ENCODE measurements at regions not wholly inside any gene's neighbourhood (a gene's known extent, or its start where the extent isn't known, plus 50 kb on each side); places are given as distances from the start of the nearest gene placed in this dataset.
A peak's percentile ranks its signal among the peaks of the same experiment; 100 is the strongest.

- DNase-seq = no peak
- intact Hi-C loops (cut with DNase I) = no loop called here
These were observed 52.8 kb downstream of the PPP1R2C start for GRCh38 chrX:42725196-42725595.

DNA sequence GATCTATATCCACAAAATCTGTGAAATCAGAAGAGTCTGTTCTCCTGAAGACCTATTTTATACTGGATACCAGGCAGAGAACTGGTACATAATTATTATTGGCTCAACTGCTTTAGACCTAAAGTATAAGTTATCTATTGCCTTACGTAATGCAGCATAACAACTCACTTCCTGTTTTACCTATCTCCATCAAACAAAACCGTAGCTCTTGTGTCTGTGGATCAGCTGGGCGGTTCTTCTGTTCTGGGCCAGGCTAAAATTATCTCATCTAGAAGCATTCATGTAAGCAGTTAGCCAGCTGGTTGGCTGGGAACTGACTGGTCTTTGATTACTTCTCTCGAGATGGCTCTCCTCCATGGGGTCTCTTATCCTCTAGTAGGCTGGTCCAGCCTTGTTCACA lies 57.8 kb downstream of the PPP1R2C start:
- no peak for DNase-seq
- intact Hi-C loops (cut with DNase I) = no loop called here

GRCh38 chrX:42715701-42716262 lies 62.2 kb downstream of the PPP1R2C start:
- DNase-seq = no peak
- intact Hi-C loops (cut with DNase I) = no loop called here

- intact Hi-C loops (cut with DNase I) = no loop called here
- DNase-seq = peak; percentile 54 to 88 (median 76)
These were observed 62.8 kb downstream of the PPP1R2C start for GRCh38 chrX:42714981-42715700.

DNA sequence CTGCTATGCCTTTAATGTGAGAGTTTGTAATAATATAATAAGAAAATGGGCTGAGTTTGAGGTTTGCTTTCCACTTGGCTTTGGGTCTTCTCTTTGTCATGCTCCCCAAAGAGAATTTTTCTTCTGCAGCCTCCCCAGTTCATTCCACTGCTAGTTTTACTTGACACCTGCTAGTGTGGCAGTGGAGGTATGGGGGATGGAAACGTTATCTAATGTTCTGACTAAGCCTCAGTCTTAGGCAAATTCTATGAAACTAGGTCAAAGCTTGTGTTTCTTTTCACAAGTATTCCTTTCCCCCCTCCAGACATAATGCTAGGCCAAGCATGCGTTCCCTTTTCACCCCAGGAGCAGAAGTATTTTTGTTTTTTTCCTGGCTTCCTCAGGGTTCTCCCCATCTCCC lies 67.5 kb downstream of the PPP1R2C start:
- DNase-seq = no peak
- intact Hi-C loops (cut with DNase I) = no loop called here

- intact Hi-C loops (cut with DNase I) = no loop called here
- no peak for DNase-seq
These were observed 69.7 kb downstream of the PPP1R2C start for GRCh38 chrX:42708222-42708621.

DNA sequence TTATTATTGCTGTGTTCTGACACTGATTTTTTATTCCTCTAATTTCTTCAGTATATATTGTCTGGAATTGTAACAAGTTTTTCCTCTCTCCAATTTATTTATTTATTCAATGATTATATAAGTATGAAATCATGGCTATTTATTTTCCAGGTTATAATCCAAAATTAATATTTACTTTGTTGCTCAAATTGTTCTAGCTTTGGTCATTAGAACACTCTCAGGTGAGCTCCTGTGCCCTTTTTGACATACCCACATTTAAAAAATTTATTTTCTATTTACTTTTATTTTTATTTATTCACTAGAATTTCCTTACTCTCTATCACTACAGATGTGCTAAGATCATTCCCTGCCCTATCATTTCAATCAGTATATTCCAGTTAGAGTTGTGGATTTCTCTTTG lies 70.2 kb downstream of the PPP1R2C start:
- intact Hi-C loops (cut with DNase I) = no loop called here
- DNase-seq = no peak

DNA sequence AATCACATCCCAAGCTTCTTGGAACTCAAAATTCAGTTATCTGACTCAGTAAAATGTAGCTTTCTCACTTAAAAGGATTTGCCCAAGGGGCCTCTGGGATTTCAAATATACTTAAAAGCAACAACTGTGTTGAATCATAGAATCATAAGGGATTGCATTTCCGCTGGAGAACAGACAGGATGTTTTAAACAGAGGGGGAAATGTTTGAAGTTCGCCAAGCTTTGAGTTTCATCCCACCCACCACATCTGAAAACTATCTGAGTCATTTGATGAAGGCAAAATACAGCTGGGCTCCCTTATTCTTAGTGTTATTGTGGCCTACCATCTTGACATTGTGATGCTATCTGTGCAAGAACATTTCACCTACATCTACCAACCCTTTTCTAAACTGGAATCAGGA lies 73.5 kb downstream of the PPP1R2C start:
- intact Hi-C loops (cut with DNase I) = no loop called here
- no peak for DNase-seq

- intact Hi-C loops (cut with DNase I) = no loop called here
- no peak for DNase-seq
These were observed 80.4 kb downstream of the PPP1R2C start for GRCh38 chrX:42697544-42697943.

DNA sequence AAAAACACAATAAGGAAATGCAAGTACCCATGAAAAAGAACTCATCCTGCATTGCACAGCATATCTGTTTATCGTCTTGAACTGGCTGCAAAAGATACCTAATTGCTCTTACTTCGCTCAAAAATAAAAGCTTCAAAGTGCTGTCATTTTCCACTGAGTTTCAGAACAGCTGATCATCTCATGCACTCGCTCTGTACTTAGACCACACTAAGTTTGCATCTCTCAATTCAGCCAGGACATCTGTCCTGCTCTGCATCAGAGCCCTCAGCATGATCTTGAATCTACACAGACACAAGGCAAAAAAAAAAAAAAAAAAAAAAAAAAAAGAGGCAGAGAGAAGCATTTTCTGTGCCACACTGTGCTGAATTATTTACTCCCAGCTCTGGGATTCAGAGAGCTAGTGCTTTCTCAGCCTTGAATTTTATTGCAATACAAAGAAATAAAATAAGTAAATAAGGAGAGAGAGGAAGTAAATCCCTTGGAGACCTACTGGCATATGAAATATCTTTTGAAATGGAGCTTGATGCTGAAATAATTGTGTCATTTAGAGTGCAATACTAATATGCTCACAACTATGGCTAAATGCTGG lies 81.3 kb downstream of the PPP1R2C start:
- intact Hi-C loops (cut with DNase I) = no loop called here

GRCh38 chrX:42695800-42696358 lies 82.1 kb downstream of the PPP1R2C start:
- intact Hi-C loops (cut with DNase I) = no loop called here

More for the DNA sequence above, 81.3 kb downstream of the PPP1R2C start:
- DNase-seq = no peak

GRCh38 chrX:42694260-42694815 lies 83.6 kb downstream of the PPP1R2C start:
- peak in 16 of 42 donors; percentile 2 to 50 (median 17) for DNase-seq
- intact Hi-C loops (cut with DNase I) = no loop called here

More at GRCh38 chrX:42695800-42696358, 82.1 kb downstream of the PPP1R2C start:
- DNase-seq = no peak

DNA sequence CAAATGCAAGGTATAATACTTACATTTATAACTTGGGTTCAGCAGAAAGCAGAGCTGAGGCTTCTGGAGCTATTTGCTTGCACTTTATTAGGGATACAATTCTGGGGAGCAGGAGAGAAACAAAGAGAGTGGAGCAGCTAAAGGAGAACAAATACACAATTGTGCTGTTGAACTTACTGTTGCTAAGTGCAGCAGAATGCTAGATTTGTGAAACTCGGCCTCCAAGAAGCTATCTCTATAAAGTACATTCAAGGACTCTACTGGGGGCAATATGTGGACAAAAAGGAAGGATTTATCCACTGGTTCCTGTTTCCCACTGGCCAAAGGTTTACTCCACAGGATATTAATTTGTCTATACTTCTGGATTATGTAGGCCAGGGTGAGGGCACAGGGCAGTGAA lies 86.8 kb downstream of the PPP1R2C start:
- peak in 4 of 42 donors; percentile 4 to 42 (median 30) for DNase-seq
- intact Hi-C loops (cut with DNase I) = no loop called here

GRCh38 chrX:42686706-42687105 lies 91.3 kb downstream of the PPP1R2C start:
- DNase-seq = no peak
- intact Hi-C loops (cut with DNase I) = no loop called here

GRCh38 chrX:42686296-42686695 lies 91.7 kb downstream of the PPP1R2C start:
- intact Hi-C loops (cut with DNase I) = no loop called here
- no peak for DNase-seq

DNA sequence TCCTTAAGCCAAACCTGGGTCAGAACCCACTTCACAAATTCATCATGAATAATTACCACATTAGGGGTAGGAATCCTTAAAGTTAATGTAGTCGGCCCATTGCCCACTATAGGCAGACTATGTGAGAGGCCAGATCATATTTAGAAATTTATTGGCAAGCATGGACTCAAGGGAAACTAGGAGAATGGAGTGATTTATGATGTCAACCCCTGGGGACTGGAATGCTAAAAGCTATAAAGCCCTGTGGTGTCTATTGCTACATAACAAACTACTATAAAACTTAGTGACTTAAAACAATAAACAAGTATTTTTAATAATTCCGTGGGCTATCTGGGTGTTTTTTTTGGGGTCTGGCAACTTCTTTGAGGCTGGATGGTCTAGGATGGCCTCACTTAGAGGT lies 93.9 kb downstream of the PPP1R2C start:
- DNase-seq = no peak

GRCh38 chrX:42680666-42681065 lies 97.3 kb downstream of the PPP1R2C start:
- intact Hi-C loops (cut with DNase I) = no loop called here
- peak in 1 of 42 donors; percentile 2 for DNase-seq

More for the DNA sequence above, 93.9 kb downstream of the PPP1R2C start:
- intact Hi-C loops (cut with DNase I) = no loop called here

DNA sequence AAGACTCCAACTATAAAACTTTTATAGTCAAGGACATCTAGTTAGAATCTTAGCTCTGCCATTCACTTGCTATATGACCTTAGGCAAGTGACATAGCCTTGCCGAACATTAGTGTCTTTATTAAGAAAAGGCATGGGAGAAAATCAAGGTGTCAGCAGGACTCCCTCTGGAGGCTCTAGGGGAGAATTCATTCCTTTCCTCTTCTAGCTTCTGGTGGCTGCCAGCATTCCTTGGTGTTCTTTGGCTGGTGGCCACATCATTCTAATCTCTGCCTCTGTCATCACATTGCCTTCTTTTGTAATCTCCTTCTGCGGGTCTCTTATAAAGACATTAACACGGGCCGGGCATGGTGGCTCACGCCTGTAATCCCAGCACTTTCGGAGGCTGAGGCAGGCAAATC lies 99.8 kb downstream of the PPP1R2C start:
- no peak for DNase-seq
- intact Hi-C loops (cut with DNase I) = no loop called here

- intact Hi-C loops (cut with DNase I) = no loop called here
These were observed 104.6 kb downstream of the PPP1R2C start for GRCh38 chrX:42673301-42673810.

GRCh38 chrX:42664680-42665079 lies 113.3 kb downstream of the PPP1R2C start:
- intact Hi-C loops (cut with DNase I) = no loop called here
- DNase-seq = no peak

More at GRCh38 chrX:42673301-42673810, 104.6 kb downstream of the PPP1R2C start:
- DNase-seq = no peak
